ENCODE measurements at regions not wholly inside any gene's neighbourhood (a gene's known extent, or its start where the extent isn't known, plus 50 kb on each side); places are given as distances from the start of the nearest gene placed in this dataset.

DNA sequence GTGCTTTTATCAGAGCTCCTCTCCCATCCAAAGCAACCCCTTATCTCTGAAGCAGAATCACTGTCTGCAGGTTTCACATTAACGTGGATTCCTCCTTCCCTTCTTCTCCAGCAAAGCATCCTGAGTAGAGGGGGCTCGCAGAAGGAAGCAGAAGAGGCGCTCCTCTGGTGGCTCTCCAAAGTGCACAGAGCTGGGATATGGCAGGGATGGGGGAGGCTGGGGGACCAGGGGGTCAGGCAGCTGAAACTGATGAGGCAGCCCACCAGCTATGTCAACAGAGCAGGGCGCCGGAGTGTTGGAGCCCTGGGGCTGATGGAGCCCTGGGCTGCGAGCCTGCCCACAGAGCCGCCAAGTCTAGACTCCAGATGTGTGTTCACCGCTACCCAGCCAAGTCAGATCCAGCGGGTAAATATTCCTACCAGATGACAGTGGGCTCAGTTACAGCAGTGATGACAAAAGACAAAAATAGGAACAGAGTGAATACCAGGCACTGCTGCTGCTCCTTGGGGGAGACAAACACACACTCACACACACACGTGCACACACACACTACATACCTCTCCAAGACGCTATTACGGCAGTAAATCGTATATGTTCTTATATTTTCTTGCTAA is 678.3 kb upstream of the ID2 start:
- H3K4me3 ChIP-seq (ENCODE audit: low read depth, low read length), result no peak overlapping the region
- DNase-seq (ENCODE audit: low read depth), result peak; percentile 36

DNA sequence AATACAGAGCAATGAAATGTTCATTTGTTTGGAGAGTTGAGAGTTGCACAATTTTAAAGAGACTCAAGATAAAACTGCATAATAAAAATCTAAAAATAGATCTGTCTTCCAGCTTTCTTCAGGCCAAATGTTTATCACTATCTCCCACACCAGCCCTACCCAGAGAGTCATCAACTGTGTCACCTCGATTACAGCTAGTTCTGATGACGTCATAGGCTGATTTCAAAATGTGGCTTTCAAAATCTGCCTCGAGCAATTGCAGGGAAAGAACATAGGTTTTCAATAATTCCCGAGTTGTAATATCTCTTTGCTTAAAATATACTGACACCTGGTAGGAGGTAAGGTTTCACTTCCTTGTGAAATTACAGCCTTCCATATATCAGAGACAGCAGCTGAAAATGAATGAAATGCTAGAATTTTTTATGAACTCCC is 677.6 kb upstream of the ID2 start:
- DNase-seq (ENCODE audit: low read depth), result peak; percentile 80
- H3K4me3 ChIP-seq (ENCODE audit: low read depth, low read length), result no peak overlapping the region

DNA sequence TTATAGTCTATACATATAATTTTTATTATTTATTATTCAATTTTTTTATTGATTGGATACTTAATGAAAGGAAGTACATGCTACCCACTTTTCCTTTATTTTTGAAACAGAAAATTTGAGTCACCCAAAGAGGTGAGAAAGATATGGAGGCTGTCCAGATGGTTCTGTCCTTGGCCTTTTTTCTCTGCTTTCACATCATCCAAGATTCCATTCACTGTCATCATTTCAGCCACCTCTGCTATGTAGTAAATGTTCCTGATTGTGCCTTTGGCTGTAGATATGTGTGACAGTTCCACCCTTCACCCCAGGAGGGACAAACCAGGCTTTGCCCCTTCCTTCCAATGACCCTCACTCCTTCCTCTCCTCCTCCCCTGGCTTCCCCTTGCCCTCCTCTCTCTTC is 675.7 kb upstream of the ID2 start:
- no peak for DNase-seq (ENCODE audit: low read depth)
- no peak overlapping the region for H3K4me3 ChIP-seq (ENCODE audit: low read depth, low read length)

DNA sequence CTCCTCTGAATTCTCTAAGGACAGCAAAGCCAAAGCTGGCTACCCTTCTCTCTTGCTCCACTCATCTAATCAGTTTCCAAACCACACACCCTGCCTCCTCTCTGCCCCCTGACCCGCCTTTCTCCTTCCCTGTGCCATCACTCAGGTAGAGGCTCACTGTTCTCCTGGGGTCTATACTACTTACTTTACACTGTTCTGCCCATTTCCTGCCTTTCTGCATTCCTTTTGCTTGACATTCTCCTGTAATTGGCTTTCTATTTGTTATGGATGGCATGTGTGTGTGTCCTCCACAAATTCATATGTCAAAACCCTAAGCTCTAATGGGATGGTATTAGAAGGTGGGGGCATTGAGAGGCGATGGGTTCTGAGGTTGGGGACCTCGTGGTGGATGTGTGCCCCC is 675.2 kb upstream of the ID2 start:
- no peak overlapping the region for H3K4me3 ChIP-seq (ENCODE audit: low read depth, low read length)
- no peak for DNase-seq (ENCODE audit: low read depth)

DNA sequence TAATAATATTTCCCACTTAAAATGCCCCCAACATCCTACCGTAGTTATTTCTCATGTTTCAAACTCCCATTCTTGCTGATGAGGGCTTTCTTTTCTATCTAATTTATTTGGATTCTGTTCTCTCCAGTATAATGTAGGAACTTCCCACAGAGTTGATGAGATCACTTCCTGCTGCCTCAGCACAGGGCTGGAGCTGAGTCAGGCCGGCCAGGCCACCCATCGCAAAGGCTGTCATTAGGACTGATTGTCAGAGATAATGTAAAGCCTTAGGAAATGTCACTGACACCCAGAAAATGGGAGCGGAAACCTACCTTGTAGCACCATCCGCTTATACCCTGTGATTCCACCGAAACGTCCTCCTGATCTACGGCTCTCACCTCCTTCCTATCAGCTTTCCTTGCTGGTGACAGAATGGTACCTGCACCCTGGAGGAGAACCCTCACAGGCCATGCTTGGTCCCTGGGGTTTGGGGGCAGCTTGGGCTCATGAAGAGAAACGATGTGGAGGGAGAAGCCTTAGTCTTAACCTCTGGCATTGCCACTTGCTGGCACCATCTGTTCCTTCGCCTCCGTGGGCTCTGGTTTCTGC is 672.8 kb upstream of the ID2 start:
- H3K4me3 ChIP-seq (ENCODE audit: low read depth, low read length), result no peak overlapping the region
- DNase-seq (ENCODE audit: low read depth), result no peak

DNA sequence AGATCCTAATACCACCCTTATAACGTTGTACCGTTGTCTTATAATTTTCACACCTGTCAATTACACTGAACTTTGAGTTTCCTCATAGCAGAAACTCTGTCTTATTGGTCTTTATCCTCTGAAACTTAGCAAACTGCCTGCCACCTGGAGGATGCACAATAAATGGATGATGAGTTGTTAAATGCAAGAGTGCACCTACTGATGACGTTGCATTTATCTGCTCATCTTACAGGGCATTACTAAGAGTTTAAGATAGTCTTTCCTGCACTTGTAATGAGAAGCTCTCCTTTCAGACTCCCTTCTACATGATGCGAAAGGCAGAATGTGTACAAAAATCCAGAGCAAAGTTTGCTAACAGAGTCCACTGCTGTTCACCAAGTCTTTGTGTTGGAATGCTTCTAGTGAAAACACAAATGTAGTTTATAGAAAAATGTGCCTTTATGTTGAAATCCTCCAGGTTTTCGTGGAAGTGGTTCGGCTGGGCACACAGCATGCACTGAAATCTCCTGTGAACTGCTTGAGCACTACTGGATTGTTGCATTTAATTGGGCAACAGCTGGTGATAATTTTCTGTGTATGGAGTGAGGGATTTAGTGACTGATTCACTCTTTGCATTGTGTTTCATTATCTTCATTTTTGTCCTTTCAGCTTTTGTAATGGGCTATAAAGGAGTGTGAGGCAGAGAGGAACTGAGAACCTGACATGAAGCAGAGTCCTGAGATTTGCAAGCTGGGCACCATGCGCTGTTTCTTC is 665.8 kb upstream of the ID2 start:
- no peak for DNase-seq (ENCODE audit: low read depth)
- no peak overlapping the region for H3K4me3 ChIP-seq (ENCODE audit: low read depth, low read length)

DNA sequence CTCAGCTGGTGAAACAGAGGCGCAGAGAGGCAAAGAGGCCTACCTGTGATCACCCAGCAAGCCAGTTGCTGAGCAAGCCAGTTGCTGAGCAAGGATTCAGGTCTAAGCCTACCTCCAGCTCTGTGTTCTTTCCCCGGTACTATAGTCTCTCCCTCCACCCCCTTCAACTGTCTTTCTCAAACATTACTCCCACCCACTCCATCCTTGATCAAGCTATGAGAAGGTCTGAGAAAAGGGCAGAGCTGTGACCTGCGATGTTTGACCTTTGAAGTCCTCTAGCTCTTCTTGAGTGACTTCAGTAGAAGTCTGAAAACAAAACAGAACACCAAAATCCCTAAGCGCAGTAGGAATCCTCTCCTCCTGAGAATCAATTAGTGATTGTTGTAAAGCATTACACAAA is 665.2 kb upstream of the ID2 start:
- H3K4me3 ChIP-seq (ENCODE audit: low read depth, low read length), result no peak overlapping the region
- DNase-seq (ENCODE audit: low read depth), result no peak

DNA sequence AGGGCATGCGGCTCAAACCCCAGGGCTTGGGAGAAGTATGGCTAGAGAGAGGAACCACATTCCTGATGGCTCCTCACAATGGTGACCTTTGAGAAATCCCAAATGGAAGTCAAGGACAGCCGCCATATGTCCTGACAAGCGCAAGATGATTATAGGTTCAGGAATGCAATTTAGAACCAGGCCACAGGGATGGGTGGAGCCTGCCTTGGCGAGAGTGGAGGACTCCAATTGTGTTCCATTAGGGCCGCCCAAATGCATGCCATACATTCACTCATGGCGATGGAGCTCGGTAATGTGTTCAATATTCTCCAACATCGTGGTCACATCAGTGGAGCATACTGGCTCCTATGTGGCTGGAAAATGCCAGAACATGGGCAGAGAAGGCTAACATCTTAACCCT is 662.9 kb upstream of the ID2 start:
- H3K4me3 ChIP-seq (ENCODE audit: low read depth, low read length), result no peak overlapping the region
- no peak for DNase-seq (ENCODE audit: low read depth)

DNA sequence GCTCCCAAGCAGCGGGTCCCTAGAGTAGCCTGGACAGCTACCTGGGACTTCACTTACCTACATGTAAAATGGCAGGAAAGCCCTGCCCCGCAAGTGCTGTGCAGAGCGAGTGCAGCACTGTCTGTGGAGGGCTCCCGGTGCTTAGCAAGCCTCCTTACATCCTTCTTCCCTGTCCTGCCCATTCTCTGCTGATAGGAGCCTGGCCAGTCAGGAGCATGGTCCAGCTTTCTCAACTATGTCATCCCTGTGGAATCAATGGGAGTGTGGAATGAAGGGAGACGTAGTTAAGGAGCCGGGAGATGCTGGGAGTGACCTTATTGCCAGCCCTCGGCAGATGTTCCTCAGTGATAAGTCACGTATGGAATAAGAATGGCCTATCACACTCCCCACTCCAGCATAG is 661.9 kb upstream of the ID2 start:
- H3K4me3 ChIP-seq (ENCODE audit: low read depth, low read length), result no peak overlapping the region
- no peak for DNase-seq (ENCODE audit: low read depth)

DNA sequence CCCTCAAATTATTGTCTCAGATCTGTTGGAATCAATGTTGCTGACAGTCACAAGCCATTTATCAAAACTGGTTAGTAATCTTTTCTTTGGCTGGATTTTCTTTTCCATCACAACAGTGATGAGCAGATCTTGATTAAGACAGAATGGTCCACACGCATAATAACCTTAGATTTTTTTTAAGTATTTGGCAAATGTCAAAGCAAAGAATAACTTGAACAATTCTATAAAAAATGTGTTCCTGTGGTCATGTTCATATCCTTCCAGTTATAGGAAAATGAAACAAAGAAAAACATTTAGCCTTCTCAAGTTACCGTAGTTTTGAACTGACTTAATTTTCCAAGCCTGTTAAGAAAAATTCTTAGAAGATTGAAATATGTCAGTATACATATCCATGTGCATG is 659.9 kb upstream of the ID2 start:
- no peak overlapping the region for H3K4me3 ChIP-seq (ENCODE audit: low read depth, low read length)
- no peak for DNase-seq (ENCODE audit: low read depth)

DNA sequence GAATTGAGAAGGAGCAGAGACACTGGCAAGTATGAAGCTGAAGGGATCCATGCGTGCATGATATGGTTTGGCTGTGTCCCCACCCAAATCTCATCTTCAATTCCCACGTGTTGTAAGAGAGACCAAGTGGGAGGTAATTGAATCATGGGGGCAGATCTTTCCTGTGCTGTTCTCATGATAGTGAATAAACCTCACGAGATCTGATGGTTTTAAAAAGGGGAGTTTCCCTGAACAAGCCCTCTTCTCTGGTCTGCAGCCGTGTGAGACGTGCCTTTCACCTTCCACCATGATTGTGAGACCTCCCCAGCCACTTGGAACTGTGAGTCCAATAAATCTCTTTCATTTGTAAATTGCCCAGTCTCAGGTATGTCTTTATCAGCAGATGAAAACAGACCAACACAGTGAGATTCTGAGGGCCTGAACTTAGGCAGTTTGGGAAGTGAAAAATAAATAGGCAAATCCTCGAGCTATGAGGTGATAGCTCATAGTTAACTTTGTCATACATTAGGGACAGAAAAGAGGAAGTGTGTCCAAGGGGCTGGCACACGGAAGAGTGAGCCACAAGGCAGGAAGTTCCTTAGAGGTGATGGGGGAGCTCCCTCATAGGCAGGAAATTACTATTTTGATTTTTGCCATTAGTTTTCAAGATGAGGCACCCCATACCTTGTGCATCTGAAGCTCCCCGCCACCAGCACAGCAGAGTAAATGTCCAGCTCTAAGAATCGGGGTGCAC is 658.8 kb upstream of the ID2 start:
- DNase-seq (ENCODE audit: low read depth), result no peak
- H3K4me3 ChIP-seq (ENCODE audit: low read depth, low read length), result no peak overlapping the region

DNA sequence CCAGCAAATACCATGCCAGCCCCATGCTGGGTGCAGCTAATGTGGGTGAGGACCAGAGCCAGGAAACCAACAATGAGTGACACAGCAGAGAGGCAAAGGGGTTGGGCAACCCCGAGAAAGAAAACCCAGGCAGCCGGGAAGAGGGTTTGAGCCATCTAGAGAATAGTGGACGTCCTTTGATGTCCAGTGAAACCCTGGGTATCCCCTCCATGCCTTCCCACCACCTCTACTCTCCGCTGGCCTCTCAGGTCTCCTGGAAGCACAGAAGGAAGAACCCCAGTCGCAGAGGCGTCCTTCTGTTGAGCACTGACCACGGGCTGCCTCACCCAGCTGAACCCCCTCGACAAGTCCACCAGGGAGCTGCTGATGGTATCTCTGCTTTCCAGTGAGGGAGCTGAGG is 657.4 kb upstream of the ID2 start:
- H3K4me3 ChIP-seq (ENCODE audit: low read depth, low read length), result no peak overlapping the region

DNA sequence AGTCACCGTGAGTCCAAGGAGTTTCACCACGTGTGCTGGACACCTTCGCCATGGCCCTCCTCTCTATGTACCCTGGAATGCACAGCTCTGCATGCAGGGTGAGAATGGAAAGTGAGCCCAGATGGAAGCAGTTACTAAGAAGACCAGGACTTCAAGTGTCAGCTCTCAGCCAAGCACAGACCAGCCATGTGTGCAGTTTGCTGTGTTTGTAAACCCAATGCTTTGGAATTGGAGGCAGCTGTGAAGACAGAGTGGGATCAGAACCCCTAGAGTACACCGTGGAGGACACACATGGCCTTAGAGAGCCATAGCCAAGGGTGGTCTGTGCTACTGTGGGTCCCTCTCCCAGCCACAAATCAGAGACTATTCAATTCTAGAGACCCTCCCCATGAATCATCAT is 655.5 kb upstream of the ID2 start:
- H3K4me3 ChIP-seq (ENCODE audit: low read depth, low read length), result no peak overlapping the region
- DNase-seq (ENCODE audit: low read depth), result no peak

More for the DNA sequence above, 657.4 kb upstream of the ID2 start:
- no peak for DNase-seq (ENCODE audit: low read depth)

DNA sequence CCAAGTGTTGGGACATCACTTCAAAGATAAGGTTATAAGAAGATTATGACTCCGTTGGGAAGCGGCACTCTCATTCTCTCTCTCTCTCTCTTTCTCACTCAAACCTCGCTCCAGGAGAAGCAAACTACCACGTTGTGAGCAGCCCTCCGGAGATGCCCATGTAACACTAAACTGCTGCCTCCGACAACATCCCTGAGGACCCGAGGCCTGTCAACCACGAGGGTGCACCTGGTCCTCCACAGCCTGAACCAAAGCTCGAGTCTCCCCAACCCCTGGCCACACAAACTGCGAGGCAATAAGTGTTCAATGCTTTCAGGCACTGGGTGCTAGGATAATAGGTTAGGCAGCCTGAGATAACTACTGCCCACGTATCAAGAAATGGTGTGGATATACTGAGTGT is 654.5 kb upstream of the ID2 start:
- no peak overlapping the region for H3K4me3 ChIP-seq (ENCODE audit: low read depth, low read length)
- no peak for DNase-seq (ENCODE audit: low read depth)

DNA sequence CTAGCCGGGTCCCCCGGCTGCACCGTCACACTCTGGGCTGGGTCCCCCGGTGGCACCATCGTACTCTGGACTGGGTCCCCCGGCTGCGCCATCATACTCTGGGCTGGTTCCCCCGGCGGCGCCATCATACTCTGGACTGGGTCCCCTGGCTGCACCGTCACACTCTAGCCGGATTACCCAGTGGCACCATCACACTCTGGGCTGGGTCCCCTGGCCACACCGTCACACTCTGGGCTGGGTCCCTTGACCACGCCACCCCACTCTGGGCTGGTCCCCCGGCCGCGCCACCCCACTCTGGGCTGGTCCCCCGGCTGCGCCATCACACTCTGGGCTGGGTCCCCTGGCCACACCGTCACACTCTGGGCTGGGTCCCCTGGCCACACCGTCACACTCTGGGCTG is 653.8 kb upstream of the ID2 start:
- no peak for DNase-seq (ENCODE audit: low read depth)
- no peak overlapping the region for H3K4me3 ChIP-seq (ENCODE audit: low read depth, low read length)

DNA sequence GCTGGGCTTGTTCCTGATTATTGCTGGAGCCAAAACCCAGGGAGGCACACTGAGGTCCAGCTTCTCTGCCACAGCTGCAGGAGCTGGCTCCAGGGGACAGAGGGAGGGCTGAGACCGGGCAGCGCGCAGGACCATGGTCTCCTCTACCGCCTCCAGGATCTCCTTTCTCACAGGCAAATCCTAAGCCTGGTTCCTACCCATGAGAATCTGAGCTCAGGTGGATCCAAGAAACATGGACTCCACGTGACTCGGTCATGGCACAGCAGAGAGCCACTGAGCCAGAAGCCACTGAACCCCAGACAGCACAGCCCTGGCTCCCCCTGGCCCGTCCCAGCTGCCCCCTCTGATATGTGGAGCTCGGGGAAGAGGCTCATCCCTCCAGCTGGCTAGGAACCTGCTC is 653.4 kb upstream of the ID2 start:
- no peak overlapping the region for H3K4me3 ChIP-seq (ENCODE audit: low read depth, low read length)
- DNase-seq (ENCODE audit: low read depth), result no peak

DNA sequence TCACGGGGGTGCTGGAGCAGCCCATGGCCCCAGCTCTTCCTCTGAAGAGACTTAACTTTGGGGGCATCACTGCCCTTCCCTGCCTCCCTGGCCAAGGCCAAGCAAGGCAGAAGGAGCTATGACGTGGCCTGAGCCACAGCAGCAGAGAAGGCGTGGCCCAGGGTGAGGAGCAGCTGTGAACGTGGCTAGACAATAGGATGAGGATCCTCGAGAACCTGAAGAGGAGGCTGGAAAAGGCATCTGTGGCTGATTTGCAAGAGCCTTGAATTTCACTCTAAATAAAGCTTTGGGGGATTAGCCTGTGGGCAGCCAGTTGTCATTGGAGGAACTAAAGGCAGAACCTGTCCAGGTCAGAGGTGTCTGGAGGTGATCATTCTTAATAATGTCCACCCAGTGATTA is 652.9 kb upstream of the ID2 start:
- no peak for DNase-seq (ENCODE audit: low read depth)
- H3K4me3 ChIP-seq (ENCODE audit: low read depth, low read length), result no peak overlapping the region

DNA sequence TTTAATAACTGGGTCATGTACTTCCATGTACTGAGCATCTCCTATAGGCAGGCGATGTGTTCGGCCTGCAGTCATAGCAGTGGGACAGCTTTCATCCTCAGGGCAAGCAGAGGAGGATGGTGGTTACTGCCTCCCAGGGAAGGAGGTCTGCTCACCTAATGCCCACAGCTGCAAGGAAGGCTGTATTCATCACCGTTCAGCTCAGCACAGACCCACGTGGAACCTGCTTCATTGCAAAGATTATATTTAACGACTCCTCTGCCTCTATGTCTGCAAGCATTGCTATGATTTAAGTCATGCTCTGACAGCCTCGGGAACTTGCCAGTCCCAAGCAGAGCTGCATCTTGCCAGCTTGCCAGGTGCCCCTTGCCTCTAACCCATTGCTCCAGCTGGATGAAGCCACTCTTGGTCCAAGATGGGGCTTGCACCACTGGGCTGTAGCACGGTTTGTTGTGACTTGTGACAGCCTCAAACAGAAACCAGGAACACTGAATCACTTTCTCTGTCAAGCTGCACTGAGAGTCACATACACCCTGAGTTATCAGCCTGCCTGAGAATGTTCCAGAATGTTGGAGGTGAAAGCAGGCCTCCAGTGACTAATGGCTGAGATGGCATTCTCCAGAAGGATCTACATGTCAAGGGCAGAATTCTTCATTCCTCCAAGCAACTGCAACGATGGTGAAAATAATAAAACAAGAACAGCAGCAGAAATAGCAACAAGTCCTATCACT is 651.1 kb upstream of the ID2 start:
- no peak overlapping the region for H3K4me3 ChIP-seq (ENCODE audit: low read depth, low read length)
- no peak for DNase-seq (ENCODE audit: low read depth)

DNA sequence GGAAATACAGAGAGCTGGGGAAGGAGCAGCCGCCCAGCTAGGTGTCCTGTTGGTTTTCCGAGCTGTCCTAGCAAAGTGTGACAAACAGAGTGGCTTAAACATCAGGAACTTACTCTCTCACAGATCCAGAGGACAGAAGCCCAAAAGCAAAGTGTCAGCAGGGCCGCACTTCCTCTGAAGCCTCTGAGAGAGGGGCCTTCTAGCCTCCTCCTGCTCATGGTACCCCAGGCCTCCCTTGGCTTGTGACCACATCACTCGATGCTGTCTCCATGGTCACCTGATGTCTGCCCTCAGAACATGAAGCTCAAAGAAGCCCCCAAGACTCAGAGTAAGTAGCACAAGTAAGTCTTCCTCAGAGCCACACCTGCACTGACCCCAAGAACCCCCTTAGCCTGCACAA is 650.5 kb upstream of the ID2 start:
- no peak overlapping the region for H3K4me3 ChIP-seq (ENCODE audit: low read depth, low read length)

DNA sequence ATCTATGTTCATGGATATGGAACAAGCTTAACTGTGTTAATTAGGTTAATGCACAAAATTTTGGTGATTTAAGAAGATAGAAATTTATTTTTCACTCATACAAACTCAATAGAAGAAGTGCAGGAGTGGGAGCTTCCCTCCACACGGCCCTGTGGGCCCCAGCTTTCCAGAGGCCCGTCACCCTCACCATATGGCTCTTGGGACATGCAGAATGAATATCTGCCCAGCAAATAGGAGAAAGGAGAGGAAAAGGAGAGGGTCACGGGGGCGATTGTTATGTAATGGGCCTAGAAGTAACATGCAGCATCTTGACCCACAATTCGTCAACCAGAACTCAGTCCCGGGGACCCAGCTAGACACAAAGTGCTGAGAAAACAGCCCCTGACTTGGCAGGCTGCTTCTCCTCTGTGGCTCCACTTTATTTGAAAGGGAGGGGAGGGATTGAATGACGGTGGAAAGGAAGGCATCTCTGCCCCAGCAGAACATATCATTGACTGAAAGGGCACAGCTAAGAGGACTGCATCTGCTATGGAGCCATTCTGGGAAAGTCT is 648.2 kb upstream of the ID2 start:
- no peak for DNase-seq (ENCODE audit: low read depth)
- no peak overlapping the region for H3K4me3 ChIP-seq (ENCODE audit: low read depth, low read length)

More for the DNA sequence above, 650.5 kb upstream of the ID2 start:
- no peak for DNase-seq (ENCODE audit: low read depth)

All from skeletal muscle cell (primary cell).